GM21526 (cell line): ENCODE measurements at regions not wholly inside any gene's neighbourhood (a gene's known extent, or its start where the extent isn't known, plus 50 kb on each side); places are given as distances from the start of the nearest gene placed in this dataset.

Source experiments
- ATAC-seq: cut with Tn5 transposase; IDR thresholded peaks from one replicate; pipeline ENCODE4 v1.9.1; 2021; ENCODE audit warnings: moderate library complexity; ENCODE audit not compliant: unreplicated experiment, low FRiP score

GRCh38 chr13:55534306-55534705, 1606.4 kb upstream of the PRR20A start:
- ATAC-seq = no peak

GRCh38 chr13:55538424-55538823, 1602.3 kb upstream of the PRR20A start:
- ATAC-seq = no peak

- no peak for ATAC-seq
Measured at GRCh38 chr13:55543053-55543452, 1597.7 kb upstream of the PRR20A start.

GRCh38 chr13:55550624-55551023, 1590.1 kb upstream of the PRR20A start:
- no peak for ATAC-seq

DNA sequence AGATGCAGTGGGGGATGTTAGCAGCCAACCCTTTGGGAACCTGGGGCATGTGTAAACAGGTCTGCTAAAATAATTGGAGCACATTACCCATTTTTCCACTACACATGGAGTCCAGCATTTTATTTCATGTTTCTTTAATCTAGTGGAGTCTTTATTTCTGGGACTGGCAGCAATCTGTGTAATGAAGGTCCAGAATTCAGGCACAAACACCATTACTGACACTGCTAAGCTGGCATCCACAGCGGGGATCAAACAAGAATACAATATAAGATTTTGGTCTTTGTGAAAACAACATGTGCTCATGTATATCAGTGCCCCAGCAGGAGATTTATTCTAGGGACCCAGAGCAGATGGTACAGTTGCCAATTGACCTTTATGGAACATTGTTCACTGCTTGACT, 1587.0 kb upstream of the PRR20A start:
- no peak for ATAC-seq

DNA sequence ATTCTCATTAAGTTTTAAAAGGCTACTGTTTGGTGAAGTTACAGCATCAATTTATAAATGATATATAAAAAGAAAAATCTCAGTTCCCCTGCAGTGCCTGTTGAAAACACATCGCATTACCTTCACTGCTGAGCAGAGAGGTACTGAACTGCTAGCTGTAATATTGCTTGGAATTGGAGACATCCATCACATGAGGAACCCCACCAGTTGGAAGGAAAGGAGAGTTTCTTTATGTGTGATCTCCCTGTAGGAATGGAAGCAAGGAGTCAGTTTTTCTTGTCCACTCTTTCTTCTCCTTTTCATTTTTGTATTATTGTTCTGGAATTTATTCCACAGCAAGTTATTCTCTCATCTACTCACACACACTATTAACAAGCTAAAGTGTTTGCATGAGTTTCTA, 1586.0 kb upstream of the PRR20A start:
- no peak for ATAC-seq

GRCh38 chr13:55560331-55560730, 1580.4 kb upstream of the PRR20A start:
- ATAC-seq = no peak

DNA sequence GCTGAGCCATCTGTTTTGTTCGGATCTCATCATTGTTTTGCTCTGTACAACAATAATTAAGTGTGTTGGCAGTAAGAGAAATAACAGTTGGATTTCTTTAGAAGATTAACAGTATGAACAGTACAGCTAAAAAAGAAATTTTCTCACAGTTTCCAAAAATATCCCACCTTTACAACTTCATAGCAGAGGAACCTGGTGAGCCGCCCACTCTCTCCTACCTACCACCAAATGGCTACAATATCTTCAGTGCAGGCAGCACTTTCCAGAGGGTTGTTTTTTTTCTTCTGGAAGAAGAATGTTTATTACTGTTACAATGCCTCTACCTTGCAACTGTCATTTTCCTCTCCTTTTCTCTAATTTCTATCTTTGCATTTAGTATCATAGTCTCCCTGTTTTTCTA, 1577.5 kb upstream of the PRR20A start:
- no peak for ATAC-seq

GRCh38 chr13:55566334-55566733, 1574.4 kb upstream of the PRR20A start:
- no peak for ATAC-seq

GRCh38 chr13:55566779-55567178, 1573.9 kb upstream of the PRR20A start:
- ATAC-seq = no peak

GRCh38 chr13:55567721-55568625, 1572.7 kb upstream of the PRR20A start:
- ATAC-seq = no peak

GRCh38 chr13:55569082-55569481, 1571.6 kb upstream of the PRR20A start:
- ATAC-seq = no peak

- ATAC-seq = no peak
Measured at GRCh38 chr13:55569514-55569913, 1571.2 kb upstream of the PRR20A start.

DNA sequence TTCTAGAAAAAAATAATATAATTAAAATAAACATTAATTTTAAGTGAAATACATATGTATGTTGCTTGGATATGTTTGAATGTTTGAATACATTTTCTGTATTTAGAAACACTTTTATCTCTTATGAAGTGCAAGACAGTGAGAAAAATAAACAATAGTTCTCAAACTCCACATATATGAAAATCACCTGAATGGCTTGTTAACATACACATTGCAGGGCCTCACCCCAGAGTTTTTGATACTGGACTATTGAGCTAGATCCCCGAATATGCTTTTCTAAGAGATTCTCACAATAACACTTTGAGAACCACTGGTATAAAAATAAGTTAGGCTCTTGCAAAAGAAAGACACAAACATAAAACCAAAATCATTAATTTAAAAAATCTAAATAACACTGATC, 1570.3 kb upstream of the PRR20A start:
- no peak for ATAC-seq

DNA sequence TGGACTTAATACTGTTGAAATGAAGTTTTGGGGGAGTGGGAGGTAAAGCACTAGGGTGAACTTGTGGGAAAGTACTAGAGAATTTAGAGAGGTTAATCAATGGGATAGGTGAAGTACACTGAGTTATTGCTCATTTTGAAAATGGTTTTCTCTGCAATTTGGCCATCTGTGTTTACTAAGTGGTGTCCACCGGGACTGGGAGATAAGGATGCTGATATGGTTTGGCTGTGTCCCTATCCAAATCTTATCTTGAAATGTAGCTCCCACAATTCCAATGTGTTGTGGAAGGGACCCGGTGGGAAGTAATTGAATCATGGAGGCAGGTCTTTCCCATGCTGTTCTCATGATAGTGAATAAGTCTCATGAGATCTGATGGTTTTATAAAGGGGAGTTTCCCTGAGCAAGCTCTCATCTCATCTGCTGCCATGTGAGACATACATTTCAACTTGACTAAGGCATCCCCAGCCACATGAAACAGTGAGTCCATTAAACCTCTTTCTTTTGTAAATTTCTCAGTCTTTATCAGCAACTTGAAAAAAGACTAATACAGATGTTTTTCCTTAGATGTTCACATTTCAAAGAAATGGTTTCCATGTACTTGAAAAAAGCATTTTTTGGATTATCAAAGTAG, 1569.4 kb upstream of the PRR20A start:
- ATAC-seq = no peak

DNA sequence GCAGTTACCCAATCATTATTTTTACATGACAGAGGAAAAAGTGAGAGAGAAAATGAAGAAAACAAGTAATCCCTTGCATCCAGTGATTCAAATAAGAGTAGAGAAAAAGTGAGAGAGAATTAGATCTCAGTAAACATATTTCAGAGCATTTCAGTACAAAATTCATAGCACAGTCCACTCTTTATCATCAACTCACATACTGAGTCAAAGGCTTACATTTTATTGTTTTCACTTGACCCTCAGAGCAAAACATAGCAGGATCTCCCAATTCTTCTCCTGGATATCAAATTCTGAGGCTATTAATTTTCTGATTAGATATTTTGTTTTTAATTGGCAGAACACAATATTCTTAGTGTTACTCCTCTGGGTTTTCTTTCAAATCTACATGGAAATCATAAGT, 1568.3 kb upstream of the PRR20A start:
- no peak for ATAC-seq

DNA sequence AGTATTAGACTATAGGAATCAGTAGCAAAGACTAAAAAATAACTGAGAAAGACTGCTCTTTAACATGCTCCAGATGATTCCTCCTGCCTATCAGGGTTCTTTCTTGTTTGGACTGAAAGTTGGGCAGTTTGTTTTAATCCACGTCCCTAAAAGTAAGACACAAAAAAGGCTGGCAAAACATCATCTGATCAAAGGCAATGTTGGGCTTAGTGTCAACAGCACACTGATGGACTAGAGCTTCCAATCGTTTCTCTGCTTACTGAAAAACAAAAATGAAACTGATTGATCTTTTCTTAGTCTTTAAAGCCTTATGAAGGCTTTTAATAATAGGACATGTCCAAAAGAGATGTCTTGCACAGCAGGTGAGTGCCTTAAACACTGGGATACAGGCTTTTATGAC, 1567.9 kb upstream of the PRR20A start:
- ATAC-seq = no peak

DNA sequence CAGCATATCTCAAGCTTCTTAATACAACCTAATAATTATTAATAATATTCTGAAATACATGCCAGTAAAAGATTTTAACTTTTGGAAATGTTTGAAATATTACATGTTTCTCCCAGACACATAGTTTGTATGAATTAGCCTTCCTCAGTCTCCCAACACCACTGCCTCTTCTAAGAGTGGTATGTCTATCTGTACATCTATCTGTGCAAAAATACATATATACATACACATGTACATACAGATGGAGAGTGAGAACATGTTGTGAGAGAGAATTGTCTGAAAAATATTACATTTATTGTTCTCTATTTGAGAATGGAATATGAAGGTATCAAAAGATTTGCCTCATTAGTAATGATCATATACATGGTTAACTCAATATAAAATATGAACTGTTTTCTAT, 1567.2 kb upstream of the PRR20A start:
- ATAC-seq = no peak

DNA sequence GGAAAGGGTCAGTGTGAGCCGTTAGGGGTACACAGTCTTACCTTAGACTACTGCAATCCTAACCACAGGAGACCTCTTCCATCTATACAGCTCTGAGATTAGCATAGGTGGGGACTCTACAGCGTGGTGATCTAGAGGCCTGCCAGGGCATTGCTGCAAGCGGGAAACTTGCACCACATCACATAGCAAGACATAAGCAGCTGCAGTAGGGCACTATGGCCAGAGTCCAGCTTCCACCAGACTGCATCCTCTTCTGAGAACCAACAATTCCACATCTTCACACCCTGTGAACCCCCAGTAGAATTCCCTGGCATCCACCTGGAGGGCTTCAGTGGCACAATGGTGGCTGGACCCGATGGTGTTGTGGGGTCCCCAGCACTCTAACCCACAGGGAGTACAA, 1564.3 kb upstream of the PRR20A start:
- no peak for ATAC-seq

DNA sequence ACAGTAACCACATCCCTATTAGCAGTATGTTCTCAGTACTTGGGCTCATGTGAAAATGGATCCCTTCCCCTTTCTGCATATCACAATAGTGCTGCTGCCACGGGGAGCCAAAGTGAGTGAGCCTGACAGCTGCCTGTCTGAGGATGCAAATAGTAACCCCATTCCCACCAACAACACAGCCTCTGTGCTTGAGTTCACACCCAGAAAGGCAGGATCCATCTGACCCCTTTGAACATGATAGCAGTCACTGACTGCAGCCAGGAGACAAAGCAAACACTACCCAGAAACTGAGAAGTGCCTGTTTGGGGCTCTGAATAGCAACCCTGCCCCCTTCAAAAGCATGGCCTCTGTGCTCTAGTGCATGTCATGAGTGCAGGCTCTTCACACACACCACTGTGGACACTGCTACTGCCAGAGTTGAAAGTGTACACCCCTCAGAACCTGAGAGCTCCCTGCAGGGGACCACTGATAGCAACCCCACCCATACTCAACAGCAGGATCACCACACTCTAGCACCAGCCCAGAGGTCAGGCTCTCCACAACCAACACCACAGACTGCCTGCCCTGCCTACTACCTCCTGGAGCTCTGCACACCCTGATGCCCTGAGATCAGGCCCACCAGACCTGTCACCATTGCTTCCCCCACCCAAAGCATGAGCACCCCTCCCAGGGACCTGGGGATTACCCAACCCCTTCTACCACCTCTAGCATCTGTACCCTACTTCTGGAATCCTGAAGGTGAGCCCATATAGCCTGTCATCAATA, 1563.5 kb upstream of the PRR20A start:
- no peak for ATAC-seq

GRCh38 chr13:55577847-55578210, 1562.9 kb upstream of the PRR20A start:
- no peak for ATAC-seq
